OCI-LY3 (cell line): ENCODE measurements at regions not wholly inside any gene's neighbourhood (a gene's known extent, or its start where the extent isn't known, plus 50 kb on each side); places are given as distances from the start of the nearest gene placed in this dataset.

ENCODE experiments used
- H2AFZ ChIP-seq: fragments of 200-600, 300-600 bp; shearing (Covaris generic); 2 replicates; pipeline ENCODE4 v1.6.0; 2014; ENCODE audit warnings: antibody characterized with exemption, low read depth, low read length
- H3K27ac ChIP-seq: fragments of 200-600, 300-600 bp; sonication (generic); 2 replicates; pipeline ENCODE4 v1.5.1; 2014; ENCODE audit warnings: mild to moderate bottlenecking, low read length, moderate library complexity, mixed read lengths
- H3K27me3 ChIP-seq: fragments of 200-600, 300-600 bp; sonication (generic); 2 replicates; pipeline ENCODE4 v1.6.1; 2014; ENCODE audit warnings: low read depth, low read length, mixed read lengths
- H3K36me3 ChIP-seq: fragments of 200-600, 300-600 bp; sonication (generic); replicated peaks from 2 replicates; pipeline ENCODE3; 2014; ENCODE audit warnings: low read depth, low read length, mixed read lengths
- H3K4me1 ChIP-seq: fragments of 300-600, 200-600 bp; sonication (generic); 2 replicates; pipeline ENCODE4 v1.6.1; 2014; ENCODE audit warnings: low read length, mixed read lengths
- H3K4me2 ChIP-seq: fragments of 200-600, 300-600 bp; sonication (generic); 2 replicates; pipeline ENCODE4 v1.6.1; 2014; ENCODE audit warnings: low read length, mixed read lengths
- H3K4me3 ChIP-seq: fragments of 300-600, 200-600 bp; sonication (generic); 2 replicates; pipeline ENCODE4 v1.5.1; 2014; ENCODE audit warnings: antibody characterized with exemption, mild to moderate bottlenecking, low read length, moderate library complexity
- H3K79me2 ChIP-seq: fragments of 300-600, 200-600 bp; shearing (Covaris generic); 2 replicates; pipeline ENCODE4 v1.6.1; 2014; ENCODE audit warnings: mild to moderate bottlenecking, low read length, mixed read lengths
- H3K9ac ChIP-seq: fragments of 300-600, 200-600 bp; shearing (Covaris generic); 2 replicates; pipeline ENCODE4 v1.6.0; 2014; ENCODE audit warnings: mild to moderate bottlenecking, low read length, moderate library complexity
- H3K9me3 ChIP-seq: fragments of 200-600, 300-600 bp; shearing (Covaris generic); 2 replicates; pipeline ENCODE4 v1.6.1; 2014; ENCODE audit warnings: low read length, mixed read lengths; ENCODE audit not compliant: insufficient read depth
- H4K20me1 ChIP-seq: fragments of 200-600, 300-600 bp; sonication (generic); 2 replicates; pipeline ENCODE4 v1.6.1; 2016; ENCODE audit warnings: low read length, mixed read lengths; ENCODE audit not compliant: insufficient read depth
- EZH2phosphoT487 ChIP-seq: fragments of 200-600 bp; shearing (Covaris generic); IDR thresholded peaks from 2 replicates; pipeline ENCODE4 v1.6.1; 2018; ENCODE audit warnings: antibody characterized with exemption, mixed run types, low read depth
- TF ChIP-seq, protein P1 (sequence below): fragments of 200-600, 300-600 bp; sonication (generic); IDR thresholded peaks from 2 replicates; pipeline ENCODE4 v1.5.1; 2014; ENCODE audit warnings: antibody characterized with exemption, low read length, low read depth

DNA sequence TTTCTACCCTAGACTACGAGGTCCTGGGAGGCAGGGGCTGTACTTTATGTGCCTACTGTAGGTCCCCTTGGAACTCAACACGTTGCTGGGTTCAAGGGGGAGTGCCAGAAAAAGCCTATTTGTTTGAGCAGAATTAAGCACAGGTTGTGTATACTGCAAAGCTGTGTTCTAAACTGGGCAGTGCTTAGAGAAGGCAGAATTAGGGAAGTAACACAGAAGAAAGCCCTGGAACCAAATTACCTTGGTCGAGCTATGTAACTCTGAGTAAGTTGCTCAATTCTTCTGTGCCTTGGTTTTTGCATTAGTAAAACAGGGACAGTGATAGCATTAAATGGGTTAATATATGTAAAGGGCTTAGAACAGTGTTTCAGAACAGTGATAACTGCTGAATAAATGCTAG is 245.0 kb upstream of the SFRP2 start:
- no peak overlapping the region for H3K27ac ChIP-seq
- TF ChIP-seq, protein P1, sequence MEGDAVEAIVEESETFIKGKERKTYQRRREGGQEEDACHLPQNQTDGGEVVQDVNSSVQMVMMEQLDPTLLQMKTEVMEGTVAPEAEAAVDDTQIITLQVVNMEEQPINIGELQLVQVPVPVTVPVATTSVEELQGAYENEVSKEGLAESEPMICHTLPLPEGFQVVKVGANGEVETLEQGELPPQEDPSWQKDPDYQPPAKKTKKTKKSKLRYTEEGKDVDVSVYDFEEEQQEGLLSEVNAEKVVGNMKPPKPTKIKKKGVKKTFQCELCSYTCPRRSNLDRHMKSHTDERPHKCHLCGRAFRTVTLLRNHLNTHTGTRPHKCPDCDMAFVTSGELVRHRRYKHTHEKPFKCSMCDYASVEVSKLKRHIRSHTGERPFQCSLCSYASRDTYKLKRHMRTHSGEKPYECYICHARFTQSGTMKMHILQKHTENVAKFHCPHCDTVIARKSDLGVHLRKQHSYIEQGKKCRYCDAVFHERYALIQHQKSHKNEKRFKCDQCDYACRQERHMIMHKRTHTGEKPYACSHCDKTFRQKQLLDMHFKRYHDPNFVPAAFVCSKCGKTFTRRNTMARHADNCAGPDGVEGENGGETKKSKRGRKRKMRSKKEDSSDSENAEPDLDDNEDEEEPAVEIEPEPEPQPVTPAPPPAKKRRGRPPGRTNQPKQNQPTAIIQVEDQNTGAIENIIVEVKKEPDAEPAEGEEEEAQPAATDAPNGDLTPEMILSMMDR: no peak
- TF ChIP-seq EZH2phosphoT487: no peak
- H3K4me1 ChIP-seq: peaks cover 6% of the 10 kb centered on the region; the same call in 1 of the 2 replicates
- H3K79me2 ChIP-seq: no peaks in the 10 kb centered on the region
- H3K9ac ChIP-seq: no peak overlapping the region
- no peaks in the 10 kb centered on the region for H3K36me3 ChIP-seq
- H3K27me3 ChIP-seq: peaks cover 8% of the 10 kb centered on the region; the same call in 1 of the 2 replicates
- no peak overlapping the region for H3K4me2 ChIP-seq
- no peaks in the 10 kb centered on the region for H3K9me3 ChIP-seq
- no peak overlapping the region for H3K4me3 ChIP-seq
- no peaks in the 10 kb centered on the region for H4K20me1 ChIP-seq
- H2AFZ ChIP-seq: peak overlapping the region; percentile 29; the same call in 1 of the 2 replicates

DNA sequence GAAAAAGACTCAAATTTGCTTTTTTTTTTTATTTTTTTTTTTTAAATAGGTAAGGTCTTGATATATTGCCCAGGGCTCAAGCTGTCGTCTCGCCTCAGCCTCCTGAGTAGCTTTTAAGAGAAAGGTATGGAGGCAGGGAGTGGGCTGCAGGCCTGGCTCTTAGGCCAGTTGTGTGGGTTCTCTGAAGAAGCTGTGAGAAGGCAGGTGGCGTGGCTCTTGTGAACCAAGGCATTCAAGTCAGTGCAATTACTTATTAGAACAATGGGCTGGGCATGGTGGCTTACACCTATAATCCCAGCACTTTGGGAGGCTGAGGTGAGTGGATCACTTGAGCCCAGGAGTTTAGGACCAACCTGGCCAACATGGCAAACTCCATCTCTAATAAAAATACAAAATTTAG is 244.0 kb upstream of the SFRP2 start:
- H4K20me1 ChIP-seq: no peaks in the 10 kb centered on the region
- no peaks in the 10 kb centered on the region for H3K9me3 ChIP-seq
- peaks cover 6% of the 10 kb centered on the region; the same call in 1 of the 2 replicates for H3K27me3 ChIP-seq
- TF ChIP-seq EZH2phosphoT487: no peak
- TF ChIP-seq, protein P1: no peak
- no peak overlapping the region for H3K9ac ChIP-seq
- no peaks in the 10 kb centered on the region for H3K36me3 ChIP-seq
- H3K4me1 ChIP-seq: peaks cover 6% of the 10 kb centered on the region; the same call in 1 of the 2 replicates
- H2AFZ ChIP-seq: no peak overlapping the region
- H3K4me2 ChIP-seq: no peak overlapping the region
- H3K79me2 ChIP-seq: no peaks in the 10 kb centered on the region
- H3K4me3 ChIP-seq: no peak overlapping the region
- no peak overlapping the region for H3K27ac ChIP-seq

DNA sequence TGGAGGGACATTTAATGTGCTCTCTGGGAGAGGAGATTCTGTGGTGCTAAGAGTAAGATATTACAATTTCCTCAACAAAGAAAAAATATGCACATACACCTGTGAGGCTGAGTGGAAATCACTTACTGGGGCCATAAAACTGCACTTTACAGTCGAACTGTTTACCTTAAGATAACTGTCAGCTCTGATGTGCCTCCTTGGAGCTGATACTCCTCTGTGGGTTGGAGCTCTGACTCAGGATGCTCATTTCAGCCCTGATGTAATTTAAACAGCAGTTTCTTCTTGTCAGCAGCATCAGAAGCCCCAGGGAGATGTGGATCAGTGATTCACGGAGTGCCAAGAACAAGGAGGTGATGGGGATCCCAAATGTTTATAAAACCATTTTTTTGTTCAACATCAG is 241.9 kb upstream of the SFRP2 start:
- Histone ChIP-seq H3K79me2 (no peaks in the 10 kb centered on the region), H4K20me1 (no peaks in the 10 kb centered on the region), H3K4me3 (no peak overlapping the region), H2AFZ (no peak overlapping the region), H3K27ac (no peak overlapping the region), H3K4me1 (peaks cover 6% of the 10 kb centered on the region; the same call in 1 of the 2 replicates), H3K27me3 (no peaks in the 10 kb centered on the region), H3K9me3 (no peaks in the 10 kb centered on the region), H3K9ac (no peak overlapping the region), H3K36me3 (no peaks in the 10 kb centered on the region), H3K4me2 (no peak overlapping the region)
- TF ChIP-seq EZH2phosphoT487: no peak
- TF ChIP-seq, protein P1: no peak

DNA sequence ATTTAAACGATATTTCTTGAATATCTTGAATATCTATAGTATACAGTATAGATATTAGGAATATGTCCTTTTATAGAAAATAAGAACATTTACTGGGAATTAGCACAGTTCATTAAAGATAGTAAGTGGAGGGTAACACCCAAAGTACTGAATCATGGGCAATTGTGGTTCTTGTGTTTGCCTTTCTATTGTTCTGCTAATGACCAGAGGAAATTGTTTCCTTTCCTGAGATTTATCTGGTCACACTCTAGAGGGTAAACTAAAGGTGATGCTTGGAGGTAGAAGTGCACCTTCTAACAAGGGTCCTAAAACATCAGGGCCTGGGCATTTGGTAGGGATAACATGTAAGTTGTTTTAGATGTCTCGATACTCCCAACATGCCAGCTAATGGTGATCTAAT is 241.3 kb upstream of the SFRP2 start:
- H3K27me3 ChIP-seq: no peaks in the 10 kb centered on the region
- no peak overlapping the region for H3K9ac ChIP-seq
- H3K4me1 ChIP-seq: peaks cover 6% of the 10 kb centered on the region; the same call in 1 of the 2 replicates
- no peak overlapping the region for H3K27ac ChIP-seq
- H3K79me2 ChIP-seq: no peaks in the 10 kb centered on the region
- TF ChIP-seq, protein P1: no peak
- TF ChIP-seq EZH2phosphoT487: no peak
- no peaks in the 10 kb centered on the region for H3K36me3 ChIP-seq
- no peak overlapping the region for H3K4me3 ChIP-seq
- no peak overlapping the region for H3K4me2 ChIP-seq
- H2AFZ ChIP-seq: no peak overlapping the region
- no peaks in the 10 kb centered on the region for H4K20me1 ChIP-seq
- no peaks in the 10 kb centered on the region for H3K9me3 ChIP-seq
